ENCODE measurements at regions not wholly inside any gene's neighbourhood (a gene's known extent, or its start where the extent isn't known, plus 50 kb on each side); places are given as distances from the start of the nearest gene placed in this dataset.

- H3K36me3 Mint-ChIP-seq: no peaks in the 10 kb centered on the region
- peaks cover 2% of the 10 kb centered on the region for H3K9me3 Mint-ChIP-seq
- peaks cover 3% of the 10 kb centered on the region for H3K27me3 Mint-ChIP-seq
- CTCF ChIA-PET: no interaction called here
- POLR2A ChIA-PET: no interaction called here
- no peak for DNase-seq
- intact Hi-C loops (cut with micrococcal nuclease): no loop called here
- H3K4me1 Mint-ChIP-seq (ENCODE audit: low read depth): no peaks in the 10 kb centered on the region
- no peak overlapping the region for H3K4me3 Mint-ChIP-seq
- H3K27ac Mint-ChIP-seq: no peak overlapping the region
Measured at GRCh38 chr2:71829008-71829407, 318.7 kb downstream of the CYP26B1 start.

GRCh38 chr2:71827973-71828372 is 319.7 kb downstream of the CYP26B1 start:
- H3K36me3 Mint-ChIP-seq: no peaks in the 10 kb centered on the region

DNA sequence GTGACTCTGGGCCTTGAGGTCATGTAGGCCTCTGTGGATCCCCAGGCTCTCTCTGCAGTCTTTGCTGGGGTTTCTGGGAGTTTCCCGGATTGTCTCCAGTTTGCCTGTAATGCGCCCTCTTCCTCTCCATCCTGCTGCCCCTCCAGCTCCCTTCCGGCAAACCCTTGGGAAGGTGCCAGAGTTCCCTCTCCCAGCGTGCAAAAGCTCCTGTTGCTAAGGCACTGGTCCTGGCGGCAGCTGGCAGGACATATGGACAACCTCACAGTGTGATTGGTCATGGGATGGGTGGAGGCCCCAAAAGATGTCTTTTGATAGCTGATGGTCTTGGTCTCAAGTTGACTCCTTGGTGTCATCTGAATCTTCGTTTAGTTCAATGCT is 320.1 kb downstream of the CYP26B1 start:
- no peak overlapping the region for H3K4me3 Mint-ChIP-seq
- ChIA-PET CTCF (no interaction called here), POLR2A (no interaction called here)
- no peaks in the 10 kb centered on the region for H3K4me1 Mint-ChIP-seq (ENCODE audit: low read depth)
- H3K27ac Mint-ChIP-seq: no peak overlapping the region
- H3K9me3 Mint-ChIP-seq: peaks cover 2% of the 10 kb centered on the region
- no peak for DNase-seq
- intact Hi-C loops (cut with micrococcal nuclease): no loop called here
- H3K36me3 Mint-ChIP-seq: no peaks in the 10 kb centered on the region
- peaks cover 6% of the 10 kb centered on the region for H3K27me3 Mint-ChIP-seq

More at GRCh38 chr2:71827973-71828372, 319.7 kb downstream of the CYP26B1 start:
- CTCF ChIA-PET: no interaction called here
- Mint-ChIP-seq H3K27me3 (peaks cover 4% of the 10 kb centered on the region), H3K9me3 (peaks cover 2% of the 10 kb centered on the region), H3K27ac (no peak overlapping the region), H3K4me1 (ENCODE audit: low read depth) (no peaks in the 10 kb centered on the region), H3K4me3 (no peak overlapping the region)
- POLR2A ChIA-PET: no interaction called here
- DNase-seq: no peak
- intact Hi-C loops (cut with micrococcal nuclease): no loop called here

GRCh38 chr2:71826826-71827523 is 320.7 kb downstream of the CYP26B1 start:
- intact Hi-C loops (cut with micrococcal nuclease): no loop called here
- H3K27me3 Mint-ChIP-seq: peaks cover 6% of the 10 kb centered on the region
- CTCF ChIA-PET: no interaction called here

GRCh38 chr2:71826299-71826698 is 321.4 kb downstream of the CYP26B1 start:
- no peaks in the 10 kb centered on the region for H3K4me1 Mint-ChIP-seq (ENCODE audit: low read depth)
- H3K27me3 Mint-ChIP-seq: peaks cover 6% of the 10 kb centered on the region
- H3K36me3 Mint-ChIP-seq: no peaks in the 10 kb centered on the region
- H3K27ac Mint-ChIP-seq: no peak overlapping the region
- CTCF ChIA-PET: no interaction called here
- POLR2A ChIA-PET: no interaction called here
- no peak for DNase-seq
- H3K4me3 Mint-ChIP-seq: no peak overlapping the region
- peaks cover 2% of the 10 kb centered on the region for H3K9me3 Mint-ChIP-seq
- intact Hi-C loops (cut with micrococcal nuclease): no loop called here

More at GRCh38 chr2:71826826-71827523, 320.7 kb downstream of the CYP26B1 start:
- no peak for DNase-seq
- no peak overlapping the region for H3K27ac Mint-ChIP-seq
- H3K9me3 Mint-ChIP-seq: peaks cover 2% of the 10 kb centered on the region
- H3K36me3 Mint-ChIP-seq: no peaks in the 10 kb centered on the region
- POLR2A ChIA-PET: no interaction called here
- no peaks in the 10 kb centered on the region for H3K4me1 Mint-ChIP-seq (ENCODE audit: low read depth)
- H3K4me3 Mint-ChIP-seq: no peak overlapping the region

DNA sequence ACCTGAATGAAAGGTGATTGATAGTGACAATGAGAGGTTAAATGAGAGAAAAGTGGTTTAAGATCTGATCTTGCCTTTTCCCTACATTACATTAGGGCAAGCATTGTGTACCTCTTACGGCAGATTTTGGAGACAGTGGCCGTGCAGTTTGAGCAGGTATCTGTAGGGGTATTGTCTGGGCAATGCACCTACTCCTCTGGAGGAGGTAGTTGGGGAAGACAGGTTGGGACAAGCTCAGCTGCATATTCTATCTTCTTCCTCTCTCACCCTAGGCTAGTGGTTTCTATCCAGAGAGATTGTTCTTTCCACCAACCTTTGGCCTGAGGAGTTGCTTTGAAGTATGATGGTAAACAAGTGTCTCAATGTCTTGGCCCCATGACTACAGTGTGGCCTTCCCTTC is 323.2 kb downstream of the CYP26B1 start:
- Mint-ChIP-seq H3K27ac (no peak overlapping the region), H3K27me3 (peaks cover 8% of the 10 kb centered on the region), H3K4me3 (no peak overlapping the region), H3K4me1 (ENCODE audit: low read depth) (no peaks in the 10 kb centered on the region), H3K36me3 (no peaks in the 10 kb centered on the region), H3K9me3 (peaks cover 2% of the 10 kb centered on the region)
- DNase-seq: no peak
- ChIA-PET CTCF (no interaction called here), POLR2A (no interaction called here)
- intact Hi-C loops (cut with micrococcal nuclease): no loop called here

DNA sequence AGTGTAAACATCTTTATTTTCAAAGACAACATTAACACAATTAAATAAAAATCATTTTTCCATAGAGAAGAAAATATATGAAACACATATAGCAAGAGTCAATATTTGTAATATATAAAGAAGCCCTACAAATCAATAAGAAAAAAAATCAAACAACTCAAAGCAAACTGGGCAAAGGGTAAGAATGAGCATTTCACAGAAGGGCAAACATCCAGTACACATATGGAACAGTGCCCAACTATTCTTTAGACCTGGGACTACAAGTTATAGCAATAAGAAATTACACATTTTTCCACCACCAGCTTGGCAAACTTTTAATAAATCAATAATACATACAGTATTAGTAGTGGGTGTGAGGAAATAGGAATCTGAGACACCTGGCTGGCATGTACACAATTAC is 324.1 kb downstream of the CYP26B1 start:
- Mint-ChIP-seq H3K4me3 (no peak overlapping the region), H3K36me3 (no peaks in the 10 kb centered on the region), H3K9me3 (peaks cover 2% of the 10 kb centered on the region), H3K27me3 (peaks cover 8% of the 10 kb centered on the region), H3K27ac (no peak overlapping the region), H3K4me1 (ENCODE audit: low read depth) (no peaks in the 10 kb centered on the region)
- DNase-seq: no peak
- POLR2A ChIA-PET: no interaction called here
- CTCF ChIA-PET: no interaction called here
- intact Hi-C loops (cut with micrococcal nuclease): no loop called here

DNA sequence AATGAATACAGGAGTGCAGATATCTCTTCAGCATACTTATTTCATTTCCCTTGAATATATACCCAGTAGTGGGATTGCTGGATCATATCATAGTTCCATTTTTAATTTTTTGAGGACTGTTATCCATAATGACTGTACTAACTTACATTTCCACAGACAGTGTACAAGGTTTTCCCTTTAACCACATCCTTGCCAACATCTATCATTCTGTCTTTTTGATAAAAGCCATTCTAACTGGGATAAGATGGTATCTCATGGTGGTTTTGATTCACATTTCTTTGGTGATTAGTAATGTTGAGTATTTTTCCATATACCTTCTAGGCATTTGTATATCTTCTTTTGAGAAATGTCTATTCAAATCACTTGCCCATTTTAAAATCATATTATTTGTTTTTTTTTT is 325.2 kb downstream of the CYP26B1 start:
- H3K9me3 Mint-ChIP-seq: peaks cover 2% of the 10 kb centered on the region
- no peaks in the 10 kb centered on the region for H3K36me3 Mint-ChIP-seq
- ChIA-PET CTCF (no interaction called here), POLR2A (no interaction called here)
- no peaks in the 10 kb centered on the region for H3K4me1 Mint-ChIP-seq (ENCODE audit: low read depth)
- H3K4me3 Mint-ChIP-seq: no peak overlapping the region
- H3K27ac Mint-ChIP-seq: no peak overlapping the region
- intact Hi-C loops (cut with micrococcal nuclease): no loop called here
- no peak for DNase-seq
- H3K27me3 Mint-ChIP-seq: peaks cover 8% of the 10 kb centered on the region

GRCh38 chr2:71821856-71822255 is 325.8 kb downstream of the CYP26B1 start:
- DNase-seq: no peak
- Mint-ChIP-seq H3K4me3 (no peak overlapping the region), H3K27me3 (peaks cover 8% of the 10 kb centered on the region), H3K4me1 (ENCODE audit: low read depth) (no peaks in the 10 kb centered on the region), H3K27ac (no peak overlapping the region), H3K9me3 (peaks cover 2% of the 10 kb centered on the region), H3K36me3 (no peaks in the 10 kb centered on the region)
- POLR2A ChIA-PET: no interaction called here
- intact Hi-C loops (cut with micrococcal nuclease): no loop called here
- CTCF ChIA-PET: no interaction called here

DNA sequence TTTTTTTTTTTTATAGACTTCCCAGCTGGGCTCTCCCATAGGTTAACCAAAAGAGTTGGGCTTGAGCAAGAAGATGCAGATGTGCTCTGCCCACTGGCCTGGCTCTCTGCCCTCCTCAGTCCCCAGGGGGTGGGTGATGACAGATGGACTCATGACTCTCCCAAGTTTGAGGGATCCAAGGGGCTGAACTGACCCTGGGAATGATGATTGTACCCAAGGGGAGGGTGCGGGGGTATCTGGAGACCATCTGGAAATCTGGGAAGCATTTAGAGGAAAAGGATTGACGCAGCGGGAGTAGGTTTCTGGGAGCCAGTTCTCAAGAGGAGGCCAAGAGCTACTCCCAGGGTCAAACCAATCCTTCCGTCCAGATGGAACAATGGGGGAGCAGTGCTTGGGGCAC is 330.8 kb downstream of the CYP26B1 start:
- ChIA-PET CTCF (no interaction called here), POLR2A (no interaction called here)
- Mint-ChIP-seq H3K36me3 (no peaks in the 10 kb centered on the region), H3K4me1 (ENCODE audit: low read depth) (no peaks in the 10 kb centered on the region), H3K27ac (no peak overlapping the region), H3K9me3 (no peaks in the 10 kb centered on the region), H3K4me3 (no peak overlapping the region), H3K27me3 (peaks cover 7% of the 10 kb centered on the region)
- DNase-seq: no peak
- intact Hi-C loops (cut with micrococcal nuclease): no loop called here

DNA sequence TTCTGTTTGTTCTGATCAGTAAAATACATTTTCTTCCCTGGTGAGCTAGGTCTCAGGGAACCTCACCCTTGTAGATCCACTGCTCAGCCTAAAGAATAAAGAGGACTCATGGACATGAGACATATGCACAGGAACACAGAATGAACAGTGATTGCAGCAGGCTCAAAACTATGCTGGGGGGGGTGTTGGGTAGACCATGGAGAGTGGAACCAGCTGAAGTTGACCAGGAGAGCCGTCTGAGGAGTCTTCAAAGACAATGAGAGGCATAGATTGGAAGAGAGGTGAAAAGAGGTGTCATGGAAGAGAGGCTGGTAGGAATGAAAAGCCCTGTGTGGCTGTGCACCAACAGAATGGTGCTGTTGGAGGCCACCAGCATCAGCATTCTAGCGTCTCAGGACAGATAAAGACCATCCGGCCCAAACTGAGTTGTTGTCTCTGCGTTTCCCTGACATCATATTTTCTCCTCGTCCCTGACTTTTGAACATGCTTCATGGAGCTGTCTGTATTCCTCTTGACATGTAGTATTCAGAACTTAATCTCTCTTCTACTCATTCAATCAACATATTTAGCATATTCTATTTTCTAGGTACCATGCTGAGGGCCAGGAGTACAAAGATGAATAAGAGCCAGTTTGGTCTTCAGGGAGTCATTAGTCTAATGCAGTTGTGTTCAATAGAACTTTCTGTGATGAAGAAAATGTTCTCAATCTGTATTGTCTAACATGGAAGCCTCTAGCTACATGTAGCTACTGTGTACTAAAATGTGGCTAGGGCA is 331.8 kb downstream of the CYP26B1 start:
- H3K27me3 Mint-ChIP-seq: peaks cover 5% of the 10 kb centered on the region
- H3K27ac Mint-ChIP-seq: no peak overlapping the region
- CTCF ChIA-PET: no interaction called here
- intact Hi-C loops (cut with micrococcal nuclease): no loop called here
- no peaks in the 10 kb centered on the region for H3K9me3 Mint-ChIP-seq
- no peaks in the 10 kb centered on the region for H3K36me3 Mint-ChIP-seq
- H3K4me1 Mint-ChIP-seq (ENCODE audit: low read depth): no peaks in the 10 kb centered on the region
- DNase-seq: no peak
- no peak overlapping the region for H3K4me3 Mint-ChIP-seq
- POLR2A ChIA-PET: interaction anchor here (0.6 kb wide), 1 partner anchor 77 kb away, joined by 4 read pairs; no protein-coding TSS in a partner anchor

GRCh38 chr2:71814885-71815284 is 332.8 kb downstream of the CYP26B1 start:
- no peaks in the 10 kb centered on the region for H3K4me1 Mint-ChIP-seq (ENCODE audit: low read depth)
- H3K27ac Mint-ChIP-seq: no peak overlapping the region
- peaks cover 5% of the 10 kb centered on the region for H3K27me3 Mint-ChIP-seq
- intact Hi-C loops (cut with micrococcal nuclease): no loop called here
- no peaks in the 10 kb centered on the region for H3K9me3 Mint-ChIP-seq
- no peak overlapping the region for H3K4me3 Mint-ChIP-seq
- no peaks in the 10 kb centered on the region for H3K36me3 Mint-ChIP-seq
- CTCF ChIA-PET: no interaction called here
- no peak for DNase-seq
- POLR2A ChIA-PET: no interaction called here

DNA sequence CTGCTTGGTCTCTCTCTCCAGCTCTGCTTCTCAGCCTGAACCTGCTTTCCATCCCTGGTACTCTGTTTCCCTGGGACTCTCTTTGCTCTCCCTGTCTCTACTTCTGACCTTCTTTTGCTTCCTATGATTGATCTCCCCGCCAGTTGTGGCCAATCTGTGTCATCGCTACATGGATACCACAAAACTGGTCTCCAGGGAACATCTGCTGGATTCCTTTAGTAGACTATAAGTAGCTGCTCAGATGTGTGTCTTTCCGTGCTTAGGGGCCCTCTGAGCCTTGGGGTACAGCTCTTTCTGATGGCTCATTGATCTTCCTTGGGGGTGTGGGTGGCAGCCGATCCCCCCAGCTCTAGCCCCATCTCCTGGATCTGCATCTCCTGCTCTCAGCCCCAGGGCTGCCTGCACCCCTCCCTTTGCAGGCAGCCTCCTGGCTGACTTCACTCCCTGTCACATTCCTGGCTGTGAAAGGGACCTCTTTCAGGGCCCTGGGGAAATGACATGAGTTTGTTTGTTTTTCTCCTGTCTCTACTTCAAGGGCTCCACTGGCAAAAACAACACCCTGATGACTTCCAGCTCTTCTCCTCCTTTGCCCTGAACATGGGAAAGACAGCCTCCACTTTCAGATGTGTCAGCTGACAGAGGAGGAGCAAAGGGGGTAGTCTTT is 333.7 kb downstream of the CYP26B1 start:
- Mint-ChIP-seq H3K27ac (no peak overlapping the region), H3K9me3 (no peaks in the 10 kb centered on the region), H3K27me3 (peaks cover 5% of the 10 kb centered on the region), H3K36me3 (no peaks in the 10 kb centered on the region), H3K4me3 (no peak overlapping the region), H3K4me1 (ENCODE audit: low read depth) (no peaks in the 10 kb centered on the region)
- ChIA-PET CTCF (no interaction called here), POLR2A (no interaction called here)
- no peak for DNase-seq
- intact Hi-C loops (cut with micrococcal nuclease): no loop called here

Data from activated CD4-positive, alpha-beta memory T cell treated with anti-CD3 and anti-CD28 coated beads for 36 hours (primary cell).